GM10266 (cell line): ENCODE measurements at regions not wholly inside any gene's neighbourhood (a gene's known extent, or its start where the extent isn't known, plus 50 kb on each side); places are given as distances from the start of the nearest gene placed in this dataset.

Source experiments
- DNase-seq: peaks from one replicate; pipeline ENCODE4 v3.0.0; 2012; ENCODE audit errors: extremely low spot score
- CTCF ChIP-seq: IDR thresholded peaks from 2 replicates; pipeline ENCODE4 v1.5.1; 2012; ENCODE audit warnings: mild to moderate bottlenecking, low read depth; ENCODE audit not compliant: control insufficient read depth, insufficient read depth; ENCODE audit errors: missing control alignments

GRCh38 chr3:182523836-182524235 lies 269.5 kb upstream of the ATP11B start:
- no peak for TF ChIP-seq CTCF

GRCh38 chr3:182524711-182525401 lies 268.4 kb upstream of the ATP11B start:
- no peak for TF ChIP-seq CTCF
- DNase-seq = no peak

More at GRCh38 chr3:182523836-182524235, 269.5 kb upstream of the ATP11B start:
- DNase-seq = no peak

GRCh38 chr3:182525766-182526374 lies 267.4 kb upstream of the ATP11B start:
- no peak for DNase-seq
- TF ChIP-seq CTCF = no peak

GRCh38 chr3:182527745-182528144 lies 265.6 kb upstream of the ATP11B start:
- TF ChIP-seq CTCF = no peak
- no peak for DNase-seq

GRCh38 chr3:182530316-182530715 lies 263.0 kb upstream of the ATP11B start:
- no peak for TF ChIP-seq CTCF
- no peak for DNase-seq

GRCh38 chr3:182533394-182533793 lies 259.9 kb upstream of the ATP11B start:
- no peak for TF ChIP-seq CTCF
- no peak for DNase-seq

- TF ChIP-seq CTCF = no peak
- DNase-seq = no peak
These were observed 248.8 kb upstream of the ATP11B start for GRCh38 chr3:182544542-182544941.
